Loucy (cell line): ENCODE measurements at regions not wholly inside any gene's neighbourhood (a gene's known extent, or its start where the extent isn't known, plus 50 kb on each side); places are given as distances from the start of the nearest gene placed in this dataset.

Source experiments
- H2AFZ ChIP-seq: fragments of 200-600 bp; sonication (generic); 2 replicates; pipeline ENCODE4 v1.6.0; 2016; ENCODE audit warnings: antibody characterized with exemption, mild to moderate bottlenecking, low read length, moderate library complexity
- H3F3A ChIP-seq: fragments of 200-600 bp; 2 replicates; pipeline ENCODE4 v1.6.0; 2016; ENCODE audit warnings: antibody characterized with exemption, low read depth, mild to moderate bottlenecking
- H3K27me3 ChIP-seq: fragments of 200-600 bp; sonication (generic); 2 replicates; pipeline ENCODE4 v1.6.1; 2014; ENCODE audit warnings: low read length, mild to moderate bottlenecking; ENCODE audit not compliant: insufficient read depth, poor library complexity, severe bottlenecking
- H3K36me3 ChIP-seq: fragments of 200-600 bp; sonication (generic); 2 replicates; pipeline ENCODE4 v1.6.1; 2016; ENCODE audit warnings: low read length; ENCODE audit not compliant: insufficient read depth
- H3K4me1 ChIP-seq: fragments of 200-600 bp; sonication (generic); 2 replicates; pipeline ENCODE4 v1.5.1; 2014; ENCODE audit warnings: low read length, mild to moderate bottlenecking; ENCODE audit not compliant: insufficient read depth, poor library complexity, severe bottlenecking
- H3K4me2 ChIP-seq: fragments of 200-600 bp; sonication (generic); 2 replicates; pipeline ENCODE4 v1.6.0; 2014; ENCODE audit warnings: antibody characterized with exemption, low read length, low read depth, mild to moderate bottlenecking; ENCODE audit not compliant: poor library complexity, severe bottlenecking
- H3K4me3 ChIP-seq: fragments of 200-600 bp; sonication (generic); 2 replicates; pipeline ENCODE4 v1.5.1; 2014; ENCODE audit warnings: low read length, mild to moderate bottlenecking, mixed read lengths; ENCODE audit not compliant: poor library complexity, severe bottlenecking
- H3K79me2 ChIP-seq: fragments of 200-600 bp; sonication (generic); 2 replicates; pipeline ENCODE4 v1.6.1; 2014; ENCODE audit warnings: low read length; ENCODE audit not compliant: insufficient read depth
- H3K9ac ChIP-seq: fragments of 200-600 bp; sonication (generic); 2 replicates; pipeline ENCODE4 v1.6.0; 2014; ENCODE audit warnings: mild to moderate bottlenecking, low read depth, low read length, moderate library complexity; ENCODE audit not compliant: poor library complexity, severe bottlenecking
- H3K9me2 ChIP-seq: fragments of 200-600 bp; sonication (generic); replicated peaks from 2 replicates; pipeline ENCODE4 v1.6.1; 2016; ENCODE audit warnings: low read depth, low read length, mixed read lengths
- H3K9me3 ChIP-seq: fragments of 200-600 bp; sonication (generic); 2 replicates; pipeline ENCODE4 v1.6.1; 2014; ENCODE audit warnings: mild to moderate bottlenecking, antibody characterized with exemption, low read length, low read depth; ENCODE audit not compliant: insufficient read depth
- H4K20me1 ChIP-seq: fragments of 200-600 bp; sonication (generic); 2 replicates; pipeline ENCODE4 v1.6.0; 2014; ENCODE audit warnings: antibody characterized with exemption, low read length, mild to moderate bottlenecking; ENCODE audit not compliant: insufficient read depth, poor library complexity, severe bottlenecking
- EZH2phosphoT487 ChIP-seq: fragments of 200-600 bp; IDR thresholded peaks from 2 replicates; pipeline ENCODE4 v1.6.1; 2018; ENCODE audit warnings: antibody characterized with exemption, mild to moderate bottlenecking, moderate library complexity, borderline replicate concordance
- TF ChIP-seq, protein P1 (sequence below): fragments of 200-600 bp; sonication (generic); conservative IDR thresholded peaks from 2 replicates; pipeline ENCODE4 v1.5.1; 2014; ENCODE audit warnings: mild to moderate bottlenecking, antibody characterized with exemption, low read length

DNA sequence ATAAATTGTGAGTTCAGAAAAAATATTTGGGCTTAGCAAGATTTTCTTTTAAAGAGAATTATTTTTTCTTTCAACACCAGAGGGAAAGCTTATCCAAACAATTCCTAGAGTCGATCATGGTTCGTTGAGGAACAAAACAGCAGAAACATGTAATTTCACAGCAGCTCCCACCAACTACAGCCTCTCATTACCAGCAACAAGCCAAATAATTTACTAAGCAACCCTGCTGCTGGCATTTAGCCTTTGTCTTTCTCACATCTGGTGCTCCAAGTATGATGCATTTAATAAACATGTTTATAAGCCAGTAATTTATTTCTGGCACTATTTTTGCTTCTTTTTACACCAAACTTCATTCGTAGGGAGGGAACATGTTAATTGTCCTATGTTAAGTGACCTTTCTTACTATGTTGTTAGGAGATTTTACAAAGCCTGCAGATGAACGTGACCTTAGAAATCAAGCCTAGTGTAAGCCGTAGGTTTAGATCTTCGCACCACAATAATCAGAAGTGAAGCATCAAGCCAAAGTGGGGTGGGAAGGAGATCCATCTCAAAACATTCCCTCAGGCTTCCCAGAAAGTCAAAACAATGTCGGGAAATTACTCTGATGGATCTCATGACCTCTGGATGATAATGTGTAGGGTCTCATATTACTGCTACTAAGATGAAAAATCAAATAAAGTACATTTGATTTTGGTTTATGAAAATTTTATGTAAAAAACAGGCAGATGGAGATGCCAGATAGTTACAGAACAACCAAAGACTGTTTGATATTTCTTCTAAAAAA, 128.4 kb downstream of the RPAP3 start:
- Histone ChIP-seq H3K9me2 (no peaks in the 10 kb centered on the region), H3K4me2 (no peak overlapping the region), H3F3A (no peaks in the 10 kb centered on the region), H3K4me1 (no peaks in the 10 kb centered on the region), H3K27me3 (peaks cover 8% of the 10 kb centered on the region), H4K20me1 (no peaks in the 10 kb centered on the region), H3K9ac (no peak overlapping the region), H3K36me3 (no peaks in the 10 kb centered on the region), H3K4me3 (no peak overlapping the region), H3K79me2 (no peaks in the 10 kb centered on the region), H2AFZ (no peak overlapping the region), H3K9me3 (no peaks in the 10 kb centered on the region)
- TF ChIP-seq, protein P1, sequence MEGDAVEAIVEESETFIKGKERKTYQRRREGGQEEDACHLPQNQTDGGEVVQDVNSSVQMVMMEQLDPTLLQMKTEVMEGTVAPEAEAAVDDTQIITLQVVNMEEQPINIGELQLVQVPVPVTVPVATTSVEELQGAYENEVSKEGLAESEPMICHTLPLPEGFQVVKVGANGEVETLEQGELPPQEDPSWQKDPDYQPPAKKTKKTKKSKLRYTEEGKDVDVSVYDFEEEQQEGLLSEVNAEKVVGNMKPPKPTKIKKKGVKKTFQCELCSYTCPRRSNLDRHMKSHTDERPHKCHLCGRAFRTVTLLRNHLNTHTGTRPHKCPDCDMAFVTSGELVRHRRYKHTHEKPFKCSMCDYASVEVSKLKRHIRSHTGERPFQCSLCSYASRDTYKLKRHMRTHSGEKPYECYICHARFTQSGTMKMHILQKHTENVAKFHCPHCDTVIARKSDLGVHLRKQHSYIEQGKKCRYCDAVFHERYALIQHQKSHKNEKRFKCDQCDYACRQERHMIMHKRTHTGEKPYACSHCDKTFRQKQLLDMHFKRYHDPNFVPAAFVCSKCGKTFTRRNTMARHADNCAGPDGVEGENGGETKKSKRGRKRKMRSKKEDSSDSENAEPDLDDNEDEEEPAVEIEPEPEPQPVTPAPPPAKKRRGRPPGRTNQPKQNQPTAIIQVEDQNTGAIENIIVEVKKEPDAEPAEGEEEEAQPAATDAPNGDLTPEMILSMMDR = no peak
- TF ChIP-seq EZH2phosphoT487 = no peak

GRCh38 chr12:47576289-47576945, 129.4 kb downstream of the RPAP3 start:
- no peak overlapping the region for H3K9ac ChIP-seq
- no peaks in the 10 kb centered on the region for H3K9me2 ChIP-seq
- H3K4me3 ChIP-seq = no peak overlapping the region
- no peaks in the 10 kb centered on the region for H4K20me1 ChIP-seq
- H3K36me3 ChIP-seq = no peaks in the 10 kb centered on the region
- no peaks in the 10 kb centered on the region for H3K79me2 ChIP-seq
- H3K27me3 ChIP-seq = peaks cover 8% of the 10 kb centered on the region
- no peaks in the 10 kb centered on the region for H3K4me1 ChIP-seq
- H3K4me2 ChIP-seq = no peak overlapping the region
- H2AFZ ChIP-seq = no peak overlapping the region
- no peak for TF ChIP-seq EZH2phosphoT487
- TF ChIP-seq, protein P1 = no peak
- no peaks in the 10 kb centered on the region for H3F3A ChIP-seq
- no peaks in the 10 kb centered on the region for H3K9me3 ChIP-seq

GRCh38 chr12:47574252-47575021, 131.4 kb downstream of the RPAP3 start:
- Histone ChIP-seq H3K9me3 (no peaks in the 10 kb centered on the region), H3F3A (no peaks in the 10 kb centered on the region), H4K20me1 (no peaks in the 10 kb centered on the region), H3K79me2 (no peaks in the 10 kb centered on the region), H3K9ac (no peak overlapping the region), H2AFZ (no peak overlapping the region), H3K27me3 (peaks cover 8% of the 10 kb centered on the region), H3K4me2 (no peak overlapping the region), H3K36me3 (no peaks in the 10 kb centered on the region), H3K4me1 (no peaks in the 10 kb centered on the region), H3K9me2 (no peaks in the 10 kb centered on the region), H3K4me3 (no peak overlapping the region)
- TF ChIP-seq EZH2phosphoT487 = no peak
- TF ChIP-seq, protein P1 = no peak
